Vagina (tissue), 2 donors: ENCODE measurements at regions not wholly inside any gene's neighbourhood (a gene's known extent, or its start where the extent isn't known, plus 50 kb on each side); places are given as distances from the start of the nearest gene placed in this dataset.

Experiments used
- CTCF ChIP-seq, 3 experiments: fragments of 450-650 bp in 2 of 3; fragments of 200-600 bp in 1 of 3; sonication (generic) in 1 of 3; IDR thresholded peaks; one replicate each; pipeline ENCODE4 v1.5.1; 2017 to 2019; ENCODE audit warnings: antibody characterized with exemption in 3 of 3, mild to moderate bottlenecking in 2 of 3, moderate library complexity in 2 of 3
- POLR2A ChIP-seq, 2 donors: fragments of 450-650 bp; IDR thresholded peaks; one replicate each; pipeline ENCODE4 v1.6.1; 2017; ENCODE audit warnings: antibody characterized with exemption in 2 of 2, mild to moderate bottlenecking in 2 of 2, moderate library complexity in 2 of 2

GRCh38 chr3:181510500-181510899, 201.2 kb upstream of the SOX2 start:
- no peak for TF ChIP-seq POLR2A (IDR thresholded peaks at IDR 0.05)
- no peak for TF ChIP-seq CTCF (IDR thresholded peaks at IDR 0.05)
